ENCODE measurements at regions not wholly inside any gene's neighbourhood (a gene's known extent, or its start where the extent isn't known, plus 50 kb on each side); places are given as distances from the start of the nearest gene placed in this dataset.
A peak's percentile ranks its signal among the peaks of the same experiment; 100 is the strongest.
"Not testable (repeated sequence)": the region's sequence is repeated elsewhere in the genome, so short reads cannot be mapped to it uniquely, and the experiment has no call there.

GRCh38 chr6:48596830-48597229, 485.8 kb upstream of the PTCHD4 start:
- no peak for DNase-seq

GRCh38 chr6:48591158-48591557, 480.2 kb upstream of the PTCHD4 start:
- not testable (repeated sequence) for DNase-seq

DNA sequence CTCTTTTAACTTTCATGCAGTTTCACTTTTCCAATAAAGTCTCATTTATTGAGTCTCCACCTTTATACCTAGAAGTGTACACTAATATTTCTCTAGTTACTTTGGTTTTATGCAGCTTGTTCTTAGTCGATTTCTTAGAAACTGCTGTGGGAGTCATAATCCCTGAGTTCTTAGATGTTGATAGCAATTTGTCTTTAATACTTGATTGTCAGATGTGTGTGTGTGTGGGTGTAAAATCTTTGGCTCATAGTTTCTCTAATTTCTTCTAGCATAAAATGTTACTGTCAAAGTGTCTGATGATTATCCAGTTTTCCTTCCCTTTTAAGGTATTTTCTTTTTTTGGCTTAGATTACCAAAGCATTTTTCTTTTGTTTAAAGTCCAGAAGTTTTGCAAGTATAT, 473.8 kb upstream of the PTCHD4 start:
- DNase-seq = no peak

- no peak for DNase-seq
These were observed 459.7 kb upstream of the PTCHD4 start for GRCh38 chr6:48570656-48571055.

DNA sequence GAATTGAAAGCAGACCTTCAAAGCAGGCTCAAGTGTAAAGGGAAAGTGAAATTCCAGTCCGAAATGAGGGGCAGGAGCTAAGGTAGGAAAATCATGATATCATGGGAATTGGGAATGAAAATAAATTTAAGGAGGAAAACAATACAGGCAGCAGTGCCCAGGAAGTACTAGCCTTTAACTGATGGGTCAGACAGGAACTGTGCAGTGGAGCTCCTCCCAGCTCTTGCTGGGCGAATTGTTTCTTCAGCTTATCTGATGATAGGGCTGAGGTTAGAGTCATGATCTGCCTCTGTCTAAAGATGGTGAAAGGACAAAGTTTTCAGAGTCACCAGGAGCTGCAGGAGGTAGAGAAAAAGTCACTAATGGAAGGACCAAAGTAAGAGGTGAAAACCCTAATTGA, 457.9 kb upstream of the PTCHD4 start:
- no peak for DNase-seq

DNA sequence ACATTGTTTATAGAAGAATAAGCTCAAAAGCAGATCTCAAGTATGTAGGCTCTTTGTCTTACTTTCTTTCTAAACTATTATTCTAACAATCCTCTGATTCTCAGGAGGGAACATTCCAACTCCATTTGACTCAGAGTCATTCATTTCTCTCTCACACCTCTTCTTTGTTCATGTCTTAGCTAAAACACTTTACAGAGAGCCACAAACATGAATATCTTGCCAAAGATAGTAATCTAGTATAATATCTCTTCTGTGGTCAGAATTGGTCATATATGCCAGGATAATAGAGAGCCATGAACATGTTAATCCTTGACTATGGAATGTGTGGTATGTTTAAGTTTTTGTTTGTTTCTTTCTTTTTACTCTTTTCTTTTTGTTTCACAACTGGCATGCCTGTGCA, 456.0 kb upstream of the PTCHD4 start:
- DNase-seq = no peak

GRCh38 chr6:48564036-48564820, 453.2 kb upstream of the PTCHD4 start:
- no peak for DNase-seq

DNA sequence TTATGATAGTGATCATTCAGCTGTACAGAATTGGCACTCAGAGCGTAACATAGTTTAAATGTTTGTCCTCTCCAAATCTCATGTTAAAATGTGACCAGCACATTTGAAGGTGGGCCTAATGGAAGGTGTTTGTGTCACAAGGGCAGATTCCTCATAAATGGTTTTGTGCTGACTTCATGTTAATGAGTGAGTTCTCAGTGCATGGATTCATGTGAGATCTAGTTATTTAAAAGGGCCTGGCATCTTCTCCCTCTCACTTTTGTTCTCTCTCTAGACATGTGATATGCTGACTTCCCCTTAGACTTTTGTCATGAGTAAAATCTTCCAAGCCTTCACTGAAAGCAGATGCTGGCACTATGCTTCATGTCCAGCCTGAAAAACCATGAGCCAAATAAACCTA, 452.4 kb upstream of the PTCHD4 start:
- no peak for DNase-seq

DNA sequence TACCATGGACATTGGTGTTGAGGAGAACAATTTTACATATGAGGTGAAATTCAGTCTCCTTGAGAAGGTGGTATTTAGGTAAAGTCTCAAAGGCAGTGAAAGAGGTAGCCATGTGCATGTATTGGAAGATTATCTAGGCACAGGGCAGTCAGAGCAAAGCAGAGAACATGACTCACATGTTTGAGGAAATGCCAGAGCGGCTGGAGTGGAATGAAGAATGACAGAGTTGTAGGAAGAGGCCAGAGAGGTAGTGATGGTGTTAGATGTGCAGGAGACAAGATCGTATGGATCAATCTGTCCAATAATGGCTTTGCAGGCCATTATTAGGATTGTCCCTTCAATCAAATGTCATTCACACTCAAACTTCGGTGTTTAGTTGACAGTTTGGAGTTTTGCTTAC, 449.4 kb upstream of the PTCHD4 start:
- DNase-seq = peak; percentile 0

- DNase-seq = no peak
These were observed 442.6 kb upstream of the PTCHD4 start for GRCh38 chr6:48553467-48554189.

GRCh38 chr6:48552905-48553304, 441.9 kb upstream of the PTCHD4 start:
- no peak for DNase-seq

DNA sequence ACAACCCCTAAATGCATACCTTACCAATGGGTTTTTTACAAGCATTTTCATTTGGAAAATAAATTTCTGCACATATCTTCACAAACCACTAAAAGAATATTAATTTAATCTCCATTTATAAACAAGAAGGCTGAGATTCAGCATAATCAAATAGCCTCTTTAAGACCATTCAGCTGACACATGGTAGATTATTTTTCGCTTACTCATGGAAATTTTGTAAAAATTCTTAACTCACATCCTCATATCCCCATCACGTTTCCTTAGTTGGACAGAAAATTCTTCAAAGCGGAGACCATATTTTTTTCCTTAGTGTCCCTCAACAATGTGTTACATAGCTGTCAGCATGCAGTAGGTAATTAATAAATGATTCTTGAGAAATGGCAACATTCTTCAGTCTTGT, 439.6 kb upstream of the PTCHD4 start:
- DNase-seq = no peak

DNA sequence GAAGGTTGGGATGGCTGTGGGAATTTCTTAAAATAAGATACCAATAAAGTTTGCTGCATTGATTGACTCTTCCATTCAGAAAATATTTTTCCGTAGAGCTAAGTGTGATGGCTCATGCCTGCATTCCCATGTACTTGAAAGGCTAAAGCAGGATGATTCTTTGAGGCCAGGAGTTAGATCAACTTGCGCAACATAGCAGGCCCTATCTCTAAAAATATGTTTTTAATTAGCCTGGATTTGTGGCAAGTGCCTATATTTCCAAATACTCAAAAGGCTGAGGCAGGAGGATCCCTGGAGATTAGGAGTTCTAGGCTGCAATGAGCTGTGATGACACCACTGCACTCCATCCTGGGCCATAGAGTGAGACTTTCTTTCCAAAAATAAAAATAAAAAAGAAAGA, 431.2 kb upstream of the PTCHD4 start:
- DNase-seq = no peak

- no peak for DNase-seq
These were observed 430.7 kb upstream of the PTCHD4 start for GRCh38 chr6:48541649-48542048.

DNA sequence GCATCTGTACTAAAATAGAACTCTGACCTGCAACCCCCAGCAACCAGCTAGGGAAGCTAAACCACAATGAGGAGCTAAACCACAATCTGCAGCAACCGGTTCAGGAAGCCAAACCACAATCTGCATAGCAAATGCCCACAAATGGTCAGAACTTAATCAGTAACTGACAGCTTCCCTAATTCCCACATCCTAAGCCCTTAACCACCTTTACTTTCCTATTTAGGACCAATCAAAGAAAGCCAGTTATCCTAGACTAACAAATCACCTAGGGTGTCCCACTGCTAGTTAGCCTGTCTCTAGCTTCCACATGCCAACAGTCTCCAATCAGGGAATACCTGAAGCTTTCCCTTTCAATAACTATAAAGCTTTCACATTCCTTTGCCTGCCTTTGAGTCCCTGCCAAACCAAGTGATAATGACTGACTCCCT, 424.6 kb upstream of the PTCHD4 start:
- no peak for DNase-seq

- not testable (repeated sequence) for DNase-seq
These were observed 420.0 kb upstream of the PTCHD4 start for GRCh38 chr6:48530978-48531377.

- DNase-seq = no peak
These were observed 414.9 kb upstream of the PTCHD4 start for GRCh38 chr6:48525849-48526248.

DNA sequence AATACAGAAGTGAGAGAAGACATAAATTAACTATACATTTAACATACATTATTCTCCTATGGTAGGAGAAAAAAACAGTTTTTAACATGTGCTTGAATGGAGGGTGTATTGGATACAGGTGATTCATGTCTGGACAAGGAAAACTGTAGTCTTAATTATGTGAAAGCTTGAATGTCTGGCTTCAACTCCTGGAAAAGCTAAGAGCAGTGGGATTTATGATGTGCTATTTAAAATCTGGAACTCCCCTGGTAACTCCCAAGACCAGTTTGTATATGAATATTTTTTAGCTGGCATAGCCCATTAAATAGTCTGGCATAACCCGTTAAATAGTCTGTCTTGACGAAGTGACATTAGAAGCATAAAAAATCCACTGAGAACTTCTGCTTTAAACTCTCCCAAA, 410.0 kb upstream of the PTCHD4 start:
- DNase-seq = no peak

DNA sequence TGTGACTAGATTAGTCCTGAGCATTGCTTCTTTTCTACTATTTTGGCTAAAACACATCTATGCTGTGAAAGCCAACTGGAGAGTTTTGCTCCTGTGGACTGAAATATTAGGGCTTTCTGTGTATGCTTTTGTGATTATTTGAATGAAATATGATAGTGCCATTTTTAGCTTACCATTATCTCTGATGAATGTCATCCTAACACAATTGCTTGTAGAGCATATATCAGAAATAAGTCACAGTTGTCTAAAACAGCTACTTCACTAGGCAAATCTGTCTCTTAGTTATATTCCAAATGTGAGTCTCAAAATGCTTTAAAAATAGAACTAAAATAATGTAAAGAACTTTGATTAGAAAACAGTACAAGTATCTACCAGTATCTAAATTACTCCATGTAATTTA, 401.4 kb upstream of the PTCHD4 start:
- DNase-seq = no peak

GRCh38 chr6:48511378-48511777, 400.4 kb upstream of the PTCHD4 start:
- no peak for DNase-seq

DNA sequence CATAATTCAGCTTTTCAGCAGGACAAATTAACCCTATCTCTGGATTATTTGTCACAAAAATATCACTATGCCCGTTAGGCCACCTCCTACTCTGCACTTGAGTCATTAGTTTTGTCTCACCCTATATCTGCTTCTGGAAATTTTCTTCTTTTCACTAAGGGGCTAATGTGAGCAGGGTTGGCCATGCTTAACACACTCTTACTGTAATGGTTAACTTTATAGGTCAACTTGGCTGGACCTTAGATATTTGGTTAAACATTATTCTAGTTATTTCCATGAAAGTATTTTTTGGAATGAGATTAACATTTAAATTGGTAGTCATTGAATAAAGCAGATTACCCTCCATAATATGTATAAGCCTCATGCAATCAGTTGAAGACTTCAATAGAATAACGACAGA, 394.6 kb upstream of the PTCHD4 start:
- no peak for DNase-seq

- not testable (repeated sequence) for DNase-seq
These were observed 382.4 kb upstream of the PTCHD4 start for GRCh38 chr6:48493432-48493831.

- no peak for DNase-seq
These were observed 379.7 kb upstream of the PTCHD4 start for GRCh38 chr6:48490658-48491057.

- no peak for DNase-seq
These were observed 375.9 kb upstream of the PTCHD4 start for GRCh38 chr6:48486876-48487275.
